ENCODE measurements at regions not wholly inside any gene's neighbourhood (a gene's known extent, or its start where the extent isn't known, plus 50 kb on each side); places are given as distances from the start of the nearest gene placed in this dataset.
"Not testable (repeated sequence)": the region's sequence is repeated elsewhere in the genome, so short reads cannot be mapped to it uniquely, and the experiment has no call there.

- Mint-ChIP-seq H3K4me3 (no peak overlapping the region), H3K27ac (no peak overlapping the region), H3K27me3 (ENCODE audit: low read depth) (peaks cover 11% of the 10 kb centered on the region), H3K9me3 (ENCODE audit: insufficient read depth) (no peaks in the 10 kb centered on the region), H3K4me1 (ENCODE audit: low read depth) (no peaks in the 10 kb centered on the region), H3K36me3 (ENCODE audit: low read depth) (no peaks in the 10 kb centered on the region)
- ChIA-PET POLR2A (no interaction called here), CTCF (no interaction called here)
- DNase-seq (no peak), ATAC-seq (no peak)
These were observed 117.0 kb upstream of the RNF32 start for GRCh38 chr7:156523447-156524048.

DNA sequence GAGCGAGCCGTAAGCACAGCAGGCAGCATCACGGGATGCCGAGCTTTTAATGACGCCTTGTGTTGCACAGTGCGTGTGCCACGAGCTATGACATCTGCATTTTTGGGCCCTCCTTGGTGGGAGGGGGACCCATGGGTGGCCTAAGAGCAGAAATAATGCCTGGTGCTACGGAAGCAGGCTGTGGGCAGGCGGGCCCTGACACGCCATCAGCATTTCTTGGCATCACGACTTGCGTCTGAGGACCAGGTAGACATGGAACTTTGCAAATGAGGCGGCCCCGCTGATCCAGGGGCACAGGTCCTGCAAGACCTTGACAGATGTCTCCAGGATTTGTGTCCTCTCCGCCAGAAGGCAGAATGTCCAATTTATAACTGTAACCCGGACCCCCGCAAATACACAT is 117.8 kb upstream of the RNF32 start:
- no peak overlapping the region for H3K4me3 Mint-ChIP-seq
- ChIA-PET POLR2A (no interaction called here), CTCF (no interaction called here)
- DNase-seq (no peak), ATAC-seq (no peak)
- peaks cover 11% of the 10 kb centered on the region for H3K27me3 Mint-ChIP-seq (ENCODE audit: low read depth)
- H3K36me3 Mint-ChIP-seq (ENCODE audit: low read depth), result no peaks in the 10 kb centered on the region
- H3K9me3 Mint-ChIP-seq (ENCODE audit: insufficient read depth), result no peaks in the 10 kb centered on the region
- H3K27ac Mint-ChIP-seq, result no peak overlapping the region
- no peaks in the 10 kb centered on the region for H3K4me1 Mint-ChIP-seq (ENCODE audit: low read depth)

DNA sequence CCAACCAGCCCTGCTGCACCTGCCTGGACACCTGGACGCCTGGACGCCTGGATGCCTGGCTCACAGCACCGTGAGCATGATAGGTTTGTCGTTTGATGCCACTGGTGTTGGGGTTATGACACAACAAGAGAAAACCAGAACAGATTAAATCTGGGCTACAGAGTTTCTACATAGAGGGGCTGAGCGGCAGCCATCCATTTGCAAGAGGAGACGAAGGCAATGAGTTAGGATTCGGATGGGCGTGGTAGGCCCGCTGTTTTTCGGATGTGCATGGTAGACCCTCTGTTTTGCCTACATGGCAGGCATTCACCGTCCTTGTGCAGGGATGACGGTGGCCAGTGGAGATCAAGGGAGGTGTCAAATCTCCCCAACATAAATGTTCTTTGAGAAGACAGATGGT is 121.5 kb upstream of the RNF32 start:
- ChIA-PET CTCF (no interaction called here), POLR2A (no interaction called here)
- ATAC-seq (no peak), DNase-seq (no peak)
- H3K4me1 Mint-ChIP-seq (ENCODE audit: low read depth), result no peaks in the 10 kb centered on the region
- H3K9me3 Mint-ChIP-seq (ENCODE audit: insufficient read depth), result no peaks in the 10 kb centered on the region
- H3K36me3 Mint-ChIP-seq (ENCODE audit: low read depth), result no peaks in the 10 kb centered on the region
- H3K27me3 Mint-ChIP-seq (ENCODE audit: low read depth), result peaks cover 4% of the 10 kb centered on the region
- H3K27ac Mint-ChIP-seq, result no peak overlapping the region
- no peak overlapping the region for H3K4me3 Mint-ChIP-seq

GRCh38 chr7:156518466-156518865 is 122.1 kb upstream of the RNF32 start:
- Mint-ChIP-seq H3K4me1 (ENCODE audit: low read depth) (no peaks in the 10 kb centered on the region), H3K27me3 (ENCODE audit: low read depth) (peaks cover 4% of the 10 kb centered on the region), H3K27ac (no peak overlapping the region), H3K36me3 (ENCODE audit: low read depth) (no peaks in the 10 kb centered on the region), H3K4me3 (no peak overlapping the region), H3K9me3 (ENCODE audit: insufficient read depth) (no peaks in the 10 kb centered on the region)
- POLR2A ChIA-PET, result no interaction called here
- ATAC-seq, result no peak
- no peak for DNase-seq
- CTCF ChIA-PET, result no interaction called here

DNA sequence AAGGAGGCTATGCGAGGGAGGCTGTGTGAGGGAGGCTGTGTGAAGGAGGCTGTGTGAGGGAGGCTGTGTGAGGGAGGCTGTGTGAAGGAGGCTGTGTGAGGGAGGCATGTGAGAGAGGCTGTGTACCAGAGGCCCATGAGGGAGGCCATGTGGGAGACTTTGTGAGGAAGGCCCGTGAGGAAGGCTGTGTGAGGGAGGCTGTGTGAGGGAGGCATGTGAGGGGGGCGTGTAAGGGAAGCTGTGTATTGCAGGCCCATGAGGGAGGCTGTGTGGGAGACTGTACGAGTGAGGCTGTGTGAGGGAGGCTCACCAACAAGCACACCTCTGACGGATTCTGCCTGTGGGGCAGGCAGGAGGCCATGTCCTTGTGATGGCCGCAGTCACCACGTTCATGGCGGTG is 122.7 kb upstream of the RNF32 start:
- H3K36me3 Mint-ChIP-seq (ENCODE audit: low read depth); H3K9me3 Mint-ChIP-seq (ENCODE audit: insufficient read depth); CTCF ChIA-PET; H3K27ac Mint-ChIP-seq; H3K4me1 Mint-ChIP-seq (ENCODE audit: low read depth); ATAC-seq; DNase-seq; H3K4me3 Mint-ChIP-seq; H3K27me3 Mint-ChIP-seq (ENCODE audit: low read depth); POLR2A ChIA-PET: not testable (repeated sequence)

- Mint-ChIP-seq H3K4me1 (ENCODE audit: low read depth) (no peaks in the 10 kb centered on the region), H3K36me3 (ENCODE audit: low read depth) (no peaks in the 10 kb centered on the region), H3K9me3 (ENCODE audit: insufficient read depth) (no peaks in the 10 kb centered on the region), H3K27me3 (ENCODE audit: low read depth) (peaks cover 6% of the 10 kb centered on the region), H3K27ac (no peak overlapping the region), H3K4me3 (no peak overlapping the region)
- ATAC-seq (no peak), DNase-seq (no peak)
- ChIA-PET CTCF (no interaction called here), POLR2A (no interaction called here)
These were observed 123.7 kb upstream of the RNF32 start for GRCh38 chr7:156516791-156517378.

GRCh38 chr7:156515911-156516790 is 124.4 kb upstream of the RNF32 start:
- ATAC-seq (no peak), DNase-seq (no peak)
- ChIA-PET POLR2A (no interaction called here), CTCF (no interaction called here)
- no peaks in the 10 kb centered on the region for H3K36me3 Mint-ChIP-seq (ENCODE audit: low read depth)
- H3K27ac Mint-ChIP-seq, result no peak overlapping the region
- H3K4me1 Mint-ChIP-seq (ENCODE audit: low read depth), result no peaks in the 10 kb centered on the region
- peaks cover 6% of the 10 kb centered on the region for H3K27me3 Mint-ChIP-seq (ENCODE audit: low read depth)
- H3K4me3 Mint-ChIP-seq, result no peak overlapping the region
- peaks cover 2% of the 10 kb centered on the region for H3K9me3 Mint-ChIP-seq (ENCODE audit: insufficient read depth)

DNA sequence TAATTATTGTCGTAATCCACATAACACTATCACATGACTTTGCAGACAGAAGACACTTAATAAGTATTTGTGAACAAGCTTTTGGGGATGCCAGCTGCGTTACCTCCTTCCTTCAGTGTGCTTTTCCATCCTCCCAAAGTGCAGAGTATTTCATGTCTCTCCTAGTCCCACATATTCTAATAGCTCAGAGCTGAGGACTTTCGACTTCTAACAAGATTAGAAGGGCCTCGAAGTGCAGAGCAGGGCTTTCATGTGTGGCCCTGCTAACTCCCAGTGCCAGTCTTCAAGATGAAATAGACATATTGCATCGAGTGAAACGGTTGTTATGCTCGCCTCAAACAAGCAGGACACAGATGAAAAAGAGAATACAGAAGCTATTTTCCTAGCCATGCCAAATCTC is 125.7 kb upstream of the RNF32 start:
- H3K36me3 Mint-ChIP-seq (ENCODE audit: low read depth), result no peaks in the 10 kb centered on the region
- no peaks in the 10 kb centered on the region for H3K4me1 Mint-ChIP-seq (ENCODE audit: low read depth)
- H3K27ac Mint-ChIP-seq, result no peak overlapping the region
- H3K9me3 Mint-ChIP-seq (ENCODE audit: insufficient read depth), result peaks cover 3% of the 10 kb centered on the region
- CTCF ChIA-PET, result no interaction called here
- ATAC-seq (no peak), DNase-seq (no peak)
- H3K4me3 Mint-ChIP-seq, result no peak overlapping the region
- POLR2A ChIA-PET, result no interaction called here
- H3K27me3 Mint-ChIP-seq (ENCODE audit: low read depth), result peaks cover 6% of the 10 kb centered on the region

- no peak for DNase-seq
- ATAC-seq, result no peak
- Mint-ChIP-seq H3K27ac (no peak overlapping the region), H3K4me3 (no peak overlapping the region), H3K27me3 (ENCODE audit: low read depth) (peaks cover 6% of the 10 kb centered on the region), H3K4me1 (ENCODE audit: low read depth) (no peaks in the 10 kb centered on the region), H3K9me3 (ENCODE audit: insufficient read depth) (peaks cover 3% of the 10 kb centered on the region), H3K36me3 (ENCODE audit: low read depth) (no peaks in the 10 kb centered on the region)
- ChIA-PET CTCF (no interaction called here), POLR2A (no interaction called here)
These were observed 129.1 kb upstream of the RNF32 start for GRCh38 chr7:156511426-156511825.

- H3K9me3 Mint-ChIP-seq (ENCODE audit: insufficient read depth), result peaks cover 3% of the 10 kb centered on the region
- DNase-seq, result no peak
- ATAC-seq, result no peak
- H3K27ac Mint-ChIP-seq, result no peak overlapping the region
- CTCF ChIA-PET, result no interaction called here
- no peaks in the 10 kb centered on the region for H3K4me1 Mint-ChIP-seq (ENCODE audit: low read depth)
- peaks cover 6% of the 10 kb centered on the region for H3K27me3 Mint-ChIP-seq (ENCODE audit: low read depth)
- POLR2A ChIA-PET, result no interaction called here
- H3K36me3 Mint-ChIP-seq (ENCODE audit: low read depth), result no peaks in the 10 kb centered on the region
- no peak overlapping the region for H3K4me3 Mint-ChIP-seq
These were observed 129.6 kb upstream of the RNF32 start for GRCh38 chr7:156510966-156511365.

- no peaks in the 10 kb centered on the region for H3K4me1 Mint-ChIP-seq (ENCODE audit: low read depth)
- POLR2A ChIA-PET, result no interaction called here
- no peaks in the 10 kb centered on the region for H3K36me3 Mint-ChIP-seq (ENCODE audit: low read depth)
- ATAC-seq (no peak), DNase-seq (no peak)
- peaks cover 2% of the 10 kb centered on the region for H3K27me3 Mint-ChIP-seq (ENCODE audit: low read depth)
- H3K27ac Mint-ChIP-seq, result no peak overlapping the region
- CTCF ChIA-PET, result no interaction called here
- H3K4me3 Mint-ChIP-seq, result no peak overlapping the region
- H3K9me3 Mint-ChIP-seq (ENCODE audit: insufficient read depth), result peaks cover 3% of the 10 kb centered on the region
These were observed 131.4 kb upstream of the RNF32 start for GRCh38 chr7:156509216-156509615.

DNA sequence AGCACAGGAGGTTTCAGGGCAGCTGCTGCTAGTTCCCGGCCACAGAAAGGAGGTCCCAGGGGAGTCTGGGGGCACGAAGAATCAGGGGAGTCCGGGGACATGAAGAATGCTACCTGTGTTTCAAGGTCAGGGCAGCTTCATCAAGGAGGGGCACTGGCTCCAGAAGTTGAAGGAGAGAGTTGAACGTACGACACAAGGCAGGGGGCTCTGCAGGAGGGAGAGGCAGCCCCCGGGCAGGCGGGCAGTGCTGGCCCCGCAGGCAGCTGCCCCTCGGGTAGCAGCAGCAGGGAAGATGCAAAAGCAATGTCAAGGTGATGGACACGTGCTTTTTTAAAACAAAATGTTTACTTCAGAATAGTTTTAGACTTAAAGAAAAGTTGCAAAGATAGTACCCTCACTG is 134.7 kb upstream of the RNF32 start:
- Mint-ChIP-seq H3K9me3 (ENCODE audit: insufficient read depth) (no peaks in the 10 kb centered on the region), H3K36me3 (ENCODE audit: low read depth) (no peaks in the 10 kb centered on the region), H3K4me1 (ENCODE audit: low read depth) (no peaks in the 10 kb centered on the region), H3K27ac (no peak overlapping the region), H3K27me3 (ENCODE audit: low read depth) (no peaks in the 10 kb centered on the region), H3K4me3 (no peak overlapping the region)
- ATAC-seq (no peak), DNase-seq (no peak)
- ChIA-PET POLR2A (no interaction called here), CTCF (interaction anchor here (0.6 kb wide), 1 partner anchor 312 kb away, joined by 3 read pairs; no protein-coding TSS in a partner anchor)

Measured in activated CD8-positive, alpha-beta T cell treated with anti-CD3 and anti-CD28 coated beads, Interleukin-2, amount 10 ng/mL, durations not matched to agents 7 days and 5 days (primary cell).